ENCODE measurements at regions not wholly inside any gene's neighbourhood (a gene's known extent, or its start where the extent isn't known, plus 50 kb on each side); places are given as distances from the start of the nearest gene placed in this dataset.
"Not testable (repeated sequence)": the region's sequence is repeated elsewhere in the genome, so short reads cannot be mapped to it uniquely, and the experiment has no call there.

DNA sequence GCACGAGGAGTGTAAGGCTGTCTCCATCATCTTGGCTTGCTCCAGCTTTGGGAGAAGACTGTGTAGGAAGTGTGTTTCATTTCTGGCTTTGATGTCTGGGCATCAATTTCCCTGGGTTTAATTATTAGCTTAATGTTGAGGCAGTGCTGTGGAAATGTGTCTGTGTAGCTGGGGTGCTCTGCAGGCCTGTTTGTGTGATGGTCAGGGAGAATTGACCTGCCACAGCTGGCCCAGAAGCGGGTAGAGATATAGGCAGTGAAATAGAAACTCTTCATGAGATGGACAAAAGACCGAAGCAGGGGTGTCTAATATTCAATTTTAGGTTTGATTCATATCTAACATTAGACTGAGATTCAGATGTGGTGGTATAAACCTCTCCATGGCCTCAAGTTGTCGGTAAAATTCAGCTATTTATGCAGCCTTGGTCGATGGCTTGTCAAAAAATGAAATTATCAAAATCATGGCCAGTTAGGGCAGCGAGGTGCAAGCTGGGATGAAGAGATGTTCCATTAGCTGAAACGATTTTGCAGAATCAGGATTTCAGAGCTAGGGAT is 95.3 kb upstream of the SNX9 start:
- no peak for DNase-seq

GRCh38 chr6:157728183-157728881 is 94.7 kb upstream of the SNX9 start:
- DNase-seq = no peak

GRCh38 chr6:157731221-157731620 is 91.8 kb upstream of the SNX9 start:
- DNase-seq = no peak

- no peak for DNase-seq
These were observed 91.0 kb upstream of the SNX9 start for GRCh38 chr6:157732007-157732406.

DNA sequence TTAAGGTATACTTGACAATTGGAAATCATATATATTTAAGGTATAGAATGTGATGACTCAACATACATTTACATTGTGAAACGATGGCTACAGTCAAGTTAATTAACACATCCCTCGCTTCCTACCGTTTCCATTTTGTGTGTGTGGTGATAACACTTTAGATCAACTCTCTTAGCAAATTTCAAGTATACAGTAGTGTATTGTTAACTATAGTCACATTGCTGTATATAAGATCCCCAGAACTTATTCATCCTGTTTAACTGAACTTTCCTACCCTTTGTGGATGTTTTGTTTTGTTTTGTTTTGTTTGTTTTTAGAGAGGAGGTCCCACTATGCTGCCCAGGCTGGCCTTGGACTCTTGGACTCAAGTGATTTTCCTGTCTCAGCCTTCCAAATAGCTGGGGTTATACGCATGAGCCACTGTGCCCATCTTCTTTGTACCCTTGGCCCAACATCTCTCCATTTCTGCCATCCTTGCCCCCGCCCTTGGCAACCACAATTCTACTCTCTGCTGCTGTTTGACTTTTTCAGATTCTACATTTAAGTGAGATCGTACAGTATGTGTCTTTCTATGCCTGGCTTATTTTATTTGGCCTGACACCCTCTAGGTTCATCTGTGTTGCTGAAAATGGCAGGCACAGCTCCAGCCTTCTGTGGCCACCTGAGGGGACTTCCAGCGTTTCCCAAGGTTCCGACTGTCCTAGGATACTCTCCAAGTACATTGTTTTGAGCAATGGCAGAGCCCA is 90.5 kb upstream of the SNX9 start:
- DNase-seq = no peak

DNA sequence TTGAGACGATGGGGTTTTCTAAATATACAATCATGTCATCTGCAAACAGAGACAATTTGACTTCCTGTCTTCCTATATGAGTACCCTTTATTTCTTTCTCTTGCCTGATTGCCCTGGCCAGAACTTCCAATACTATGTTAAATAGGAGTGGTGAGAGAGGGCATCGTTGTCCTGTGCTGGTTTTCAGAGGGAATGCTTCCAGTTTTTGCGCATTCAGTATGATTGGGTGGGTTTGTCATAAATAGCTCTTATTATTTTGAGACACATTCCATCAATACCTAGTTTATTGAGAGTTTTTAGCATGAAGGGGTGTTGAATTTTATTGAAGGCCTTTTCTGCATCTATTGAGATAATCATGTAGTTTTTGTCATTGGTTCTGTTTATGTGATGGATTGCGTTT is 86.5 kb upstream of the SNX9 start:
- not testable (repeated sequence) for DNase-seq

DNA sequence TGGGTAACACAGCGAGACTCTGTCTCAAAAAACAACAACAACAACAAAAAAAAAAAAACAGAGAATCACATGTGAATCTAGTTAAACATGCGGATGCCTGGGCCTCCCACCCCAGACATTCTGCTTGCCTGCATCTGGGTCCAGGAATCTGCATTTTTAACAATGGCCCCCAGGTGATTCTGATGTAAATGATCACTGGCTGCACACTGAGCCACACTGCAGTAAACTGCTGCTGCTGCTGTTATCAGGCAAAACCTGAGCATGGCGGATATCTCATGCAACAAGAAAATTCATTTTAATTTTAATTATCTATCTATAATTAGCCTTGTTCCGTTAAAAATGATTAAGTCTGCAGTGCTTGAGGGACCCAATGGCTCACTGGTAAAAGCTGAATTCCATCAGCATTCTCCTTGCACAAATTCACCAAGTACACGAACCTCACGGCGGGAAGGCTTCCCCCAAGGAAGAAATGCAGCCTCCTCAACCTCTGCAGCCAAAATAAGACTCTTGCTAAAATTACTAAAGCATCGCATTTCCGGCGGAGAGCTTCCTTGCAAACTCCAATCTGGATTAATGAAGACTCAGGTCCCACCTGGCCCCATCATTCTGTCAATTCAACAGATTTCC is 81.6 kb upstream of the SNX9 start:
- no peak for DNase-seq

GRCh38 chr6:157741948-157742556 is 81.0 kb upstream of the SNX9 start:
- DNase-seq = no peak

DNA sequence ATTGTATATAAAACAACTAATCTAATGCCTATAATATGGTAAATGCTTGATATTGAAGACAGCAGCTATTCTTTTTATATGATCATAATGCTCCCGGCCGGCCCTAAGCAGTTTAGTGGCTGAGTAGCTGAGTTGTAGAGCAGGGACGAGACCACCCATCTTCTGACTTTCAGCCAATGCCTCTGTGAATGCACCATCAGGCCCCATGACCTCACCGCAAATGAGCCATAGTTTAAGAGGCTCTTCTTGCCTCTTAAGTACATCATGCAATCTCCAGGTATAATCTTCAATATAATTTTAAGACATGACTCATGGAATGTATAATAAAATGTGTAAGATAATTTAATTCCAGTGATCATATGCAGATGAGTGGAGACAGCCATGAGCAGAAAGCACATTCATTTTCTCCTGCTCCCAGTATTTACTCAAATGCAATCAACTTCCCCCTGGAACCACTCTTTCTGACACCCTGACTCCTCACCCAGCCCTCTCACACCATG is 78.9 kb upstream of the SNX9 start:
- DNase-seq = no peak

DNA sequence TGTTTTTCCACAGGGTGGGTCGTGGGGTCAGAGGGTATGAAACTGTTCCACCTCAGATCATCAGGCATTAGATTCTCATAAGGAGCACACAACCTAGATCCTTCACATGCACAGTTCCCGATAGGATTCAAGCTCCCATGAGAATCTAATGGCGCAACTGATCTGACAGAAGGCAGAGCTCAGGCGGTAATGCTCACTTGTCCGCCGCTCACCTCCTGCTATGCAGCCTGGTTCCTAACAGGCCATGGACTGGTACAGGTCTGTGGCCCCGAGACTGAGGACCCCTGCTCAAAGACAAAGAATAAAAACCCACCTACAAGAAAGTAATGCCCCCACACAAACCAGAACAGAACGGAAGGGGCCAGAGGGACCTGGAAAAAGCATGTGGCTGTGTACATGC is 76.1 kb upstream of the SNX9 start:
- DNase-seq = no peak

DNA sequence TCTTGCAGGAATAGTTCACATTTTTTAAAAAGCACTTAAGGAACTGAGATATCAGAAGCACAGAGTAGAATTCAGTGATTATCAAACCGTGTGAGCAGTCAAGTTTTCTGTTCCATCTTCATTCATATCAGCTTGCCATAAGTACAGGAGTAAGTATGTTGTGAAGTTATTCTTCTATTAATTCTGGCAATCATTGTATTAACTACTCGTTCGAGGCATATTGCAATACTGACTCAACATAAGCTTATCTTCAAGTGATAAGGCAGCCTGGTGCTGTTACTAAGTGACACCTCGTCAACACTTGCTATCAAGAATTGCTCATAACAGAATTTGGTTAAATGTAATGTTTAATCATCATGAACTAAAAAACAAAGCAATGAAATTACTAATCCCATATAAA is 75.7 kb upstream of the SNX9 start:
- no peak for DNase-seq

DNA sequence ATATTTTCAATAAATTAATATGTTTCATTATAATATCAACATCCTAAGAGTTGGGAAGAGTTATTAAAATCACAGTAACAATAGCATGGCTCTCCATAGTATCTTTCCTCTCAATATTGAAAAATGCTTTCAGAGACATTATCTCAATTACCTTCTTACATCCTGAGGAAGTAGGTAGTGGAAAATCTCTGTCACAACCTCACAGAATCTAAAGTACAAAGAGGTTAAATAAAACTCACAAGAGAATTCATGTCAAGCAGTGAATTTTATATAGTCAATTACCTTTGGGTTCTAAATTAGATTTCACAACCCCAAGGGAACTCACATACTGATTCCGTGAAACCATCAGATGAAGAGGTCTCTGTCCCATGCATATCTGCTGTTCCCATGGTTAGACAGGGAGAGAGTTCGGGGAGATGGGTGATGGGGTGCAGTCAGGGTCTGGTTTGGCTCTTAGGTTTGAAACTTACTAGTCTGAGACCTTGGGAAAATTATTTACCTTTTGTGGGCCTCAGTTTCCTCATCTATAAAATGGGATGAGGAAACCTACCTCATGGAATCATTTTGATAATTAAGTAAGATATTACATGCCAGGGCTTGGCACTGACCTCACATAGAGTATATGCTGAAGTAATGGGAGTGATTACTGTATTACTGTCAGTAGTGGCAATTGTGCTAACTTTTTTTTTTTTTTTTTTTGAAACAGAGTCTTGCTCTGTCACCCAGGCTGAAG is 74.0 kb upstream of the SNX9 start:
- DNase-seq = no peak

- DNase-seq = not testable (repeated sequence)
These were observed 72.1 kb upstream of the SNX9 start for GRCh38 chr6:157750973-157751372.

GRCh38 chr6:157751547-157752200 is 71.4 kb upstream of the SNX9 start:
- no peak for DNase-seq

- not testable (repeated sequence) for DNase-seq
These were observed 70.2 kb upstream of the SNX9 start for GRCh38 chr6:157752879-157753278.

GRCh38 chr6:157753291-157753690 is 69.8 kb upstream of the SNX9 start:
- DNase-seq = no peak

DNA sequence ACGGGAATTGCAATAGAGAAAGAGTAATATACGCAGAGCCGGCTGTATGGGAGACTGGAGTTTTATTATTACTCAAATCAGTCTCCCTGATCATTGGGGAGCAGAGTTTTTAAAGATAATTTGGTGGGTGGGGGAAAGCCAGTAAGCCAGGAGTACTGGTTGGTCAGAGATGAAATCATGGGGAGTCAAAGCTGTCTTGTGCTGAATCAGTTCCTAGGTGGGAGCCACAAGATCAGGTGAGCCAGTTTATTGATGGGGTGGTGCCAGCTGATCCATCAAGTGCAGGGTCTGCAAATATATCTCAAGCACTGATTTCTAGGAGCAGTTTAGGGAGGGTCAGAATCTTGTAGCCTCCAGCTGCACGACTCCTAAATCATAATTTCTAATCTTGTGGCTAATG is 69.2 kb upstream of the SNX9 start:
- DNase-seq = not testable (repeated sequence)

DNA sequence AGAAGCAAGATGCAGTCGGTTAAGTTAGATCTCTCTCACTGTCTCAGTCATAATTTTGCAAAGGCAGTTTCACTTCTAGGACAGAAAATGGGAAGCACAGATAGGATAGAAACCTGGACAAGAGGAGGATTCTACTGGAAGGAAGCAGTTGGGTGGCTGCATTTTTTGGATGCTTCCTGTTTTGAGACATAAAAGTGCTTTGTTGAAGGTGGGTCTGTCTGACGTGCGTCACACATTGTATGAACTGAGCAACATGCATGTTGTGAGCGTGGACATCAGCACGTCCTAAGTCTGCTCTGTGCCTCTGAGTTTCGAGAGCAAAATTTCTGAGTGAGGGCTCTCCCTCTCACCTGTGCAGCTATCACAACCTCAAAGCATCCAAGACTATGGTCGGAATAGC is 68.7 kb upstream of the SNX9 start:
- DNase-seq = no peak

- no peak for DNase-seq
These were observed 67.9 kb upstream of the SNX9 start for GRCh38 chr6:157755032-157755745.

DNA sequence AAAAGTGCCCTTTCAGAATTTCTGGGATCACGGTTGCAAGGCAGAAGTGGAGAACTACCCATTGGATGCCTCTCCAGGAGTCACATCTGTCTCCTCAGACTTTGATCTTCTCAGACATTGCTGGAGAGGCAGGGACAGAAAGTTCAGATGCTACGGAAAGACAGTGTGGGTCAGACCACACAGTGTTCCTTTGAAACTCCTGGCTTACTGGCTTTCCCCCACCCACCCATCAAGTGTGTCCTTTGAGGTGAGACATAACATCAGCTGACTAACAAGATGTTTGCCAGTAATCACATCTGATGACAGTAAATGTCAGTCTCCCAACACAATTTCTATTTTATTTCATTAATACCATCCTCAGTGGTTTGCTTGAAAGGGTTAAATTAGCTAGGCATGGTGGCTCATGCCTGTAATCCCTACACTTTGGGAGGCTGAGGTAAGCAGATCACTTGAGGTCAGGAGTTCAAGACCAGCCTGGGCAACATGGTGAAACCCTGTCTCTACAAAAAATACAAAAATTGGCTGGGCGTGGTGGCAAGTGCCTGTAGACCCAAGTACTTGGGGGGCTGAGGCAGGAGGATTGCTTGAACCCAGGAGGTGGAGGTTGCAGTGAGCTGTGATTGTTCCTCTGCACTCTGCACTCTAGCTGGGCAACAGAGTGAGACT is 67.2 kb upstream of the SNX9 start:
- no peak for DNase-seq

Data from fibroblast of skin of right biceps (primary cell).